Hepatocyte (in vitro differentiated cells): ENCODE measurements at regions not wholly inside any gene's neighbourhood (a gene's known extent, or its start where the extent isn't known, plus 50 kb on each side); places are given as distances from the start of the nearest gene placed in this dataset.

ENCODE experiments used
- DNase-seq: peaks from one replicate; pipeline ENCODE4 v3.0.0-alpha.2; 2016; ENCODE audit warnings: low spot score
- H2AFZ ChIP-seq: fragments of 200-600 bp; sonication (generic); 2 replicates; pipeline ENCODE4 v1.6.0; 2016; ENCODE audit warnings: antibody characterized with exemption, mild to moderate bottlenecking
- H3K27ac ChIP-seq: fragments of 200-600 bp; sonication (generic); 2 replicates; pipeline ENCODE4 v1.5.1; 2016; ENCODE audit warnings: mild to moderate bottlenecking
- H3K27me3 ChIP-seq: fragments of 200-600 bp; sonication (generic); 2 replicates; pipeline ENCODE4 v1.6.1; 2016
- H3K36me3 ChIP-seq: fragments of 200-600 bp; sonication (generic); replicated peaks from 2 replicates; pipeline ENCODE4 v1.5.1; 2016; ENCODE audit warnings: low read depth; ENCODE audit not compliant: insufficient read depth
- H3K4me1 ChIP-seq: fragments of 200-600 bp; sonication (generic); 2 replicates; pipeline ENCODE4 v1.5.1; 2016; ENCODE audit warnings: mild to moderate bottlenecking, moderate library complexity; ENCODE audit not compliant: insufficient read depth
- H3K4me2 ChIP-seq: fragments of 200-600 bp; sonication (generic); 2 replicates; pipeline ENCODE4 v1.6.0; 2016
- H3K4me3 ChIP-seq: fragments of 200-600 bp; sonication (generic); 2 replicates; pipeline ENCODE4 v1.5.1; 2016; ENCODE audit warnings: mild to moderate bottlenecking
- H3K79me2 ChIP-seq: fragments of 200-600 bp; sonication (generic); 2 replicates; pipeline ENCODE4 v1.6.0; 2017; ENCODE audit warnings: mild to moderate bottlenecking
- H3K9me2 ChIP-seq: fragments of 200-600 bp; sonication (generic); replicated peaks from 2 replicates; pipeline ENCODE4 v1.6.0; 2017; ENCODE audit warnings: mild to moderate bottlenecking; ENCODE audit not compliant: insufficient read depth
- H3K9me3 ChIP-seq: fragments of 200-600 bp; sonication (generic); 2 replicates; pipeline ENCODE4 v1.5.1; 2016; ENCODE audit warnings: low read depth, mild to moderate bottlenecking
- H4K20me1 ChIP-seq: fragments of 200-600 bp; sonication (generic); 2 replicates; pipeline ENCODE4 v1.6.0; 2016; ENCODE audit warnings: mild to moderate bottlenecking; ENCODE audit not compliant: insufficient read depth, poor library complexity, severe bottlenecking
- CTCF ChIP-seq: fragments of 200-600 bp; sonication (generic); IDR thresholded peaks from 2 replicates; pipeline ENCODE4 v1.5.1; 2016; ENCODE audit warnings: antibody characterized with exemption, mild to moderate bottlenecking; ENCODE audit not compliant: poor library complexity
- EZH2 ChIP-seq: fragments of 200-600 bp; sonication (generic); IDR thresholded peaks from 2 replicates; pipeline ENCODE4 v1.6.1; 2016; ENCODE audit warnings: antibody characterized with exemption, mild to moderate bottlenecking, borderline replicate concordance
- EZH2phosphoT487 ChIP-seq: fragments of 200-600 bp; sonication (generic); IDR thresholded peaks from one replicate; pipeline ENCODE4 v1.6.1; 2018; ENCODE audit warnings: antibody characterized with exemption, mild to moderate bottlenecking, low read depth, moderate library complexity; ENCODE audit not compliant: unreplicated experiment, severe bottlenecking
- WGBS: methylation state at CpG from one replicate; pipeline ENCODE4 v1.1.6; 2016; ENCODE audit warnings: low lambda C conversion rate; ENCODE audit errors: missing lambda C conversion rate; 5-methylcytosine and 5-hydroxymethylcytosine counted together

GRCh38 chr1:209493559-209493958, 90.0 kb upstream of the CAMK1G start:
- Histone ChIP-seq H4K20me1 (no peaks in the 10 kb centered on the region), H2AFZ (no peak overlapping the region), H3K9me3 (no peaks in the 10 kb centered on the region), H3K27ac (no peak overlapping the region), H3K4me3 (no peak overlapping the region), H3K79me2 (no peaks in the 10 kb centered on the region), H3K36me3 (no peaks in the 10 kb centered on the region), H3K27me3 (peaks cover 5% of the 10 kb centered on the region), H3K4me2 (peak overlapping the region; percentile 60), H3K9me2 (no peaks in the 10 kb centered on the region), H3K4me1 (no peaks in the 10 kb centered on the region)
- TF ChIP-seq CTCF (no peak), EZH2 (no peak), EZH2phosphoT487 (no peak)
- no peak for DNase-seq

- no peaks in the 10 kb centered on the region for H3K36me3 ChIP-seq
- TF ChIP-seq EZH2phosphoT487 (no peak), CTCF (no peak), EZH2 (no peak)
- H3K4me1 ChIP-seq, result no peaks in the 10 kb centered on the region
- no peaks in the 10 kb centered on the region for H3K27me3 ChIP-seq
- H3K4me2 ChIP-seq, result no peak overlapping the region
- 91% methylated on average over 1 of the region's 1 CpG for WGBS
- no peaks in the 10 kb centered on the region for H3K9me2 ChIP-seq
- H2AFZ ChIP-seq, result no peak overlapping the region
- no peaks in the 10 kb centered on the region for H4K20me1 ChIP-seq
- no peaks in the 10 kb centered on the region for H3K79me2 ChIP-seq
- no peak overlapping the region for H3K4me3 ChIP-seq
- DNase-seq, result no peak
- H3K9me3 ChIP-seq, result peaks cover 6% of the 10 kb centered on the region
- no peak overlapping the region for H3K27ac ChIP-seq
Observed at GRCh38 chr1:209497729-209498128, 85.8 kb upstream of the CAMK1G start.

- no peak overlapping the region for H2AFZ ChIP-seq
- H3K4me3 ChIP-seq, result no peak overlapping the region
- no peak overlapping the region for H3K4me2 ChIP-seq
- no peaks in the 10 kb centered on the region for H3K79me2 ChIP-seq
- no peak overlapping the region for H3K27ac ChIP-seq
- H3K9me3 ChIP-seq, result peaks cover 6% of the 10 kb centered on the region
- H3K4me1 ChIP-seq, result no peaks in the 10 kb centered on the region
- no peaks in the 10 kb centered on the region for H4K20me1 ChIP-seq
- DNase-seq, result no peak
- H3K9me2 ChIP-seq, result no peaks in the 10 kb centered on the region
- no peaks in the 10 kb centered on the region for H3K27me3 ChIP-seq
- TF ChIP-seq CTCF, result no peak
- TF ChIP-seq EZH2, result no peak
- no peak for TF ChIP-seq EZH2phosphoT487
- WGBS, result 87% methylated on average over 1 of the region's 1 CpG
- H3K36me3 ChIP-seq, result no peaks in the 10 kb centered on the region
Observed at GRCh38 chr1:209500993-209501392, 82.5 kb upstream of the CAMK1G start.

GRCh38 chr1:209503196-209503595, 80.3 kb upstream of the CAMK1G start:
- no peak overlapping the region for H3K27ac ChIP-seq
- TF ChIP-seq EZH2phosphoT487, result no peak
- TF ChIP-seq EZH2, result no peak
- no peak for TF ChIP-seq CTCF
- H3K79me2 ChIP-seq, result no peaks in the 10 kb centered on the region
- WGBS, result 96% methylated on average over 1 of the region's 1 CpG
- H2AFZ ChIP-seq, result no peak overlapping the region
- H3K27me3 ChIP-seq, result no peaks in the 10 kb centered on the region
- no peaks in the 10 kb centered on the region for H3K9me2 ChIP-seq
- H3K36me3 ChIP-seq, result no peaks in the 10 kb centered on the region
- no peak overlapping the region for H3K4me3 ChIP-seq
- H3K4me1 ChIP-seq, result no peaks in the 10 kb centered on the region
- DNase-seq, result no peak
- no peak overlapping the region for H3K4me2 ChIP-seq
- H4K20me1 ChIP-seq, result no peaks in the 10 kb centered on the region
- H3K9me3 ChIP-seq, result peaks cover 6% of the 10 kb centered on the region
